Endodermal cell (in vitro differentiated cells): ENCODE measurements at regions not wholly inside any gene's neighbourhood (a gene's known extent, or its start where the extent isn't known, plus 50 kb on each side); places are given as distances from the start of the nearest gene placed in this dataset.

Source experiments
- DNase-seq: peaks from one replicate; pipeline ENCODE4 v3.0.0-alpha.2; 2017
- H3K27ac ChIP-seq: 2 replicates; pipeline ENCODE4 v1.5.1; 2013; ENCODE audit warnings: mild to moderate bottlenecking, low read depth, low read length, moderate library complexity
- H3K27me3 ChIP-seq: 2 replicates; pipeline ENCODE4 v1.6.1; 2013; ENCODE audit warnings: mild to moderate bottlenecking, low read length, moderate library complexity; ENCODE audit not compliant: insufficient read depth, control insufficient read depth, poor library complexity, severe bottlenecking
- H3K36me3 ChIP-seq: 2 replicates; pipeline ENCODE4 v1.7.0; 2013; ENCODE audit warnings: mild to moderate bottlenecking, low read length, moderate library complexity; ENCODE audit not compliant: control insufficient read depth, insufficient read depth
- H3K4me1 ChIP-seq: one replicate; pipeline ENCODE4 v1.7.0; 2013; ENCODE audit warnings: low read length; ENCODE audit not compliant: control insufficient read depth, insufficient read depth
- H3K4me3 ChIP-seq: 2 replicates; pipeline ENCODE4 v1.5.1; 2013; ENCODE audit warnings: mild to moderate bottlenecking, low read length, moderate library complexity
- H3K9ac ChIP-seq: 2 replicates; pipeline ENCODE4 v1.6.1; 2013; ENCODE audit warnings: mild to moderate bottlenecking, low read length, moderate library complexity; ENCODE audit not compliant: poor library complexity, severe bottlenecking; ENCODE audit errors: extremely low read depth
- H3K9me3 ChIP-seq: 2 replicates; pipeline ENCODE4 v1.6.1; 2013; ENCODE audit warnings: mild to moderate bottlenecking, low read length, moderate library complexity; ENCODE audit not compliant: control insufficient read depth
- H3K27ac Mint-ChIP-seq: 2 replicates; pipeline ENCODE4 v1.8.0; 2020; ENCODE audit warnings: mixed read lengths
- H3K27me3 Mint-ChIP-seq: 2 replicates; pipeline ENCODE4 v1.8.0; 2021; ENCODE audit warnings: mild to moderate bottlenecking, mixed read lengths; ENCODE audit not compliant: insufficient read depth
- H3K36me3 Mint-ChIP-seq: 2 replicates; pipeline ENCODE4 v1.8.0; 2020; ENCODE audit warnings: low read depth, mixed read lengths
- H3K4me1 Mint-ChIP-seq: 2 replicates; pipeline ENCODE4 v1.8.0; 2020; ENCODE audit warnings: mixed read lengths
- H3K4me3 Mint-ChIP-seq: 2 replicates; pipeline ENCODE4 v1.8.0; 2020; ENCODE audit warnings: mild to moderate bottlenecking, moderate library complexity, mixed read lengths
- H3K9me3 Mint-ChIP-seq: 2 replicates; pipeline ENCODE4 v1.8.0; 2020; ENCODE audit warnings: mild to moderate bottlenecking, mixed read lengths
- CTCF ChIP-seq: fragments of 200-600 bp; sonication (generic); conservative IDR thresholded peaks from 2 replicates; pipeline ENCODE4 v1.5.0; 2021; ENCODE audit warnings: antibody characterized with exemption, mild to moderate bottlenecking
- WGBS, 2 experiments: methylation state at CpG; one replicate each; pipeline versions ENCODE4 v1.1.5 to v1.1.7; 2013; ENCODE audit warnings: missing lambda C conversion rate in 2 of 2, mixed read lengths in 1 of 2; ENCODE audit not compliant: insufficient coverage in 1 of 2, insufficient read length in 1 of 2; 5-methylcytosine and 5-hydroxymethylcytosine counted together

- no peak overlapping the region for H3K27ac Mint-ChIP-seq
- Histone ChIP-seq H3K4me1 (no peaks in the 10 kb centered on the region), H3K9ac (no peak overlapping the region), H3K4me3 (no peak overlapping the region), H3K27me3 (no peaks in the 10 kb centered on the region), H3K36me3 (no peaks in the 10 kb centered on the region), H3K9me3 (no peaks in the 10 kb centered on the region), H3K27ac (no peak overlapping the region)
- H3K4me1 Mint-ChIP-seq: no peaks in the 10 kb centered on the region
- no peak for DNase-seq
- no peaks in the 10 kb centered on the region for H3K36me3 Mint-ChIP-seq
- H3K4me3 Mint-ChIP-seq: no peak overlapping the region
- no CpG with 5 or more reads among the region's 2 CpGs for WGBS, 2 experiments
- TF ChIP-seq CTCF: no peak
- H3K27me3 Mint-ChIP-seq: no peaks in the 10 kb centered on the region
- H3K9me3 Mint-ChIP-seq: peaks cover 19% of the 10 kb centered on the region
Observed at GRCh38 chr2:183859129-183859528, 734.9 kb downstream of the NUP35 start.

- Histone ChIP-seq H3K9me3 (no peaks in the 10 kb centered on the region), H3K9ac (no peak overlapping the region), H3K27me3 (no peaks in the 10 kb centered on the region), H3K4me3 (no peak overlapping the region), H3K27ac (no peak overlapping the region), H3K36me3 (no peaks in the 10 kb centered on the region), H3K4me1 (no peaks in the 10 kb centered on the region)
- DNase-seq: no peak
- no peaks in the 10 kb centered on the region for H3K4me1 Mint-ChIP-seq
- TF ChIP-seq CTCF: no peak
- no peaks in the 10 kb centered on the region for H3K36me3 Mint-ChIP-seq
- no peaks in the 10 kb centered on the region for H3K9me3 Mint-ChIP-seq
- no peaks in the 10 kb centered on the region for H3K27me3 Mint-ChIP-seq
- WGBS, 2 experiments: 81 to 92% methylated on average over 2 of the region's 2 CpGs
- H3K4me3 Mint-ChIP-seq: no peak overlapping the region
- no peak overlapping the region for H3K27ac Mint-ChIP-seq
Observed at GRCh38 chr2:183866666-183867065, 731.7 kb upstream of the ZNF804A start.

- no peak for TF ChIP-seq CTCF
- H3K27me3 Mint-ChIP-seq: no peaks in the 10 kb centered on the region
- H3K4me3 Mint-ChIP-seq: no peak overlapping the region
- WGBS, 2 experiments: 95% methylated on average over 5 of the region's 5 CpGs
- no peak overlapping the region for H3K27ac ChIP-seq
- no peak overlapping the region for H3K27ac Mint-ChIP-seq
- H3K27me3 ChIP-seq: no peaks in the 10 kb centered on the region
- no peak overlapping the region for H3K9ac ChIP-seq
- H3K9me3 Mint-ChIP-seq: no peaks in the 10 kb centered on the region
- peaks cover 1% of the 10 kb centered on the region for H3K4me1 Mint-ChIP-seq
- H3K4me3 ChIP-seq: no peak overlapping the region
- H3K36me3 Mint-ChIP-seq: no peaks in the 10 kb centered on the region
- H3K9me3 ChIP-seq: no peaks in the 10 kb centered on the region
- no peak for DNase-seq
- H3K36me3 ChIP-seq: no peaks in the 10 kb centered on the region
- H3K4me1 ChIP-seq: no peaks in the 10 kb centered on the region
Observed at GRCh38 chr2:183867206-183867605, 731.1 kb upstream of the ZNF804A start.
